ENCODE measurements at regions not wholly inside any gene's neighbourhood (a gene's known extent, or its start where the extent isn't known, plus 50 kb on each side); places are given as distances from the start of the nearest gene placed in this dataset.

- TF ChIP-seq, protein P1, sequence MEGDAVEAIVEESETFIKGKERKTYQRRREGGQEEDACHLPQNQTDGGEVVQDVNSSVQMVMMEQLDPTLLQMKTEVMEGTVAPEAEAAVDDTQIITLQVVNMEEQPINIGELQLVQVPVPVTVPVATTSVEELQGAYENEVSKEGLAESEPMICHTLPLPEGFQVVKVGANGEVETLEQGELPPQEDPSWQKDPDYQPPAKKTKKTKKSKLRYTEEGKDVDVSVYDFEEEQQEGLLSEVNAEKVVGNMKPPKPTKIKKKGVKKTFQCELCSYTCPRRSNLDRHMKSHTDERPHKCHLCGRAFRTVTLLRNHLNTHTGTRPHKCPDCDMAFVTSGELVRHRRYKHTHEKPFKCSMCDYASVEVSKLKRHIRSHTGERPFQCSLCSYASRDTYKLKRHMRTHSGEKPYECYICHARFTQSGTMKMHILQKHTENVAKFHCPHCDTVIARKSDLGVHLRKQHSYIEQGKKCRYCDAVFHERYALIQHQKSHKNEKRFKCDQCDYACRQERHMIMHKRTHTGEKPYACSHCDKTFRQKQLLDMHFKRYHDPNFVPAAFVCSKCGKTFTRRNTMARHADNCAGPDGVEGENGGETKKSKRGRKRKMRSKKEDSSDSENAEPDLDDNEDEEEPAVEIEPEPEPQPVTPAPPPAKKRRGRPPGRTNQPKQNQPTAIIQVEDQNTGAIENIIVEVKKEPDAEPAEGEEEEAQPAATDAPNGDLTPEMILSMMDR (IDR thresholded peaks at IDR 0.05; ENCODE audit: low read depth, low read length, missing control alignments), result no peak
- DNase-seq (ENCODE audit: extremely low read depth, low read depth), result no peak
- no peak overlapping the region for H3K4me3 ChIP-seq (replicated peaks; ENCODE audit: low read depth, low read length)
Observed at GRCh38 chr7:97671571-97671970, 60.3 kb upstream of the TAC1 start.

DNA sequence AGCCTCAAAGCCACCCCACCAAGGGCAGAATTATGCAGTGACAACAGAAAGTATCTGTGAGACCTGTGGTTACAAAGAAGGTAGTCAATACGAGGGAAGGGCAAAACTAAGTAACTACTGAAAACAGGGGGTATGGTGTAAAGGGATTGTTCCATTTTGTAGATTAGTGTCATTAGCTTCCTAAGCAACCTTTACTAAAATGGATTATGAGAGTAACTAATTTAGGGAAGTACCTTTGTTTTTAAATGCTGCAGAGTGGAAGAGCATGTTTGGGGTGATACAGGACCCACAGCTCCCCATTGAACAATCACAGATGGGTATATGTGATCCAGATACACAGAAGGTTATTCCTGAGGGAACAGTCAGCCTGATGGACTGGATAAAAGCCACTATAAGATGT, 51.3 kb upstream of the TAC1 start:
- H3K4me3 ChIP-seq (replicated peaks; ENCODE audit: low read depth, low read length), result no peak overlapping the region
- DNase-seq (ENCODE audit: extremely low read depth, low read depth), result no peak
- TF ChIP-seq, protein P1 (IDR thresholded peaks at IDR 0.05; ENCODE audit: low read depth, low read length, missing control alignments), result no peak

All from HFF-Myc (cell line).